OCI-LY3 (cell line): ENCODE measurements at regions not wholly inside any gene's neighbourhood (a gene's known extent, or its start where the extent isn't known, plus 50 kb on each side); places are given as distances from the start of the nearest gene placed in this dataset.
A peak's percentile ranks its signal among the peaks of the same experiment; 100 is the strongest.

Source experiments
- H2AFZ ChIP-seq: fragments of 200-600, 300-600 bp; shearing (Covaris generic); 2 replicates; pipeline ENCODE4 v1.6.0; 2014; ENCODE audit warnings: antibody characterized with exemption, low read depth, low read length
- H3K27ac ChIP-seq: fragments of 200-600, 300-600 bp; sonication (generic); 2 replicates; pipeline ENCODE4 v1.5.1; 2014; ENCODE audit warnings: mild to moderate bottlenecking, low read length, moderate library complexity, mixed read lengths
- H3K27me3 ChIP-seq: fragments of 200-600, 300-600 bp; sonication (generic); 2 replicates; pipeline ENCODE4 v1.6.1; 2014; ENCODE audit warnings: low read depth, low read length, mixed read lengths
- H3K36me3 ChIP-seq: fragments of 200-600, 300-600 bp; sonication (generic); replicated peaks from 2 replicates; pipeline ENCODE3; 2014; ENCODE audit warnings: low read depth, low read length, mixed read lengths
- H3K4me1 ChIP-seq: fragments of 300-600, 200-600 bp; sonication (generic); 2 replicates; pipeline ENCODE4 v1.6.1; 2014; ENCODE audit warnings: low read length, mixed read lengths
- H3K4me2 ChIP-seq: fragments of 200-600, 300-600 bp; sonication (generic); 2 replicates; pipeline ENCODE4 v1.6.1; 2014; ENCODE audit warnings: low read length, mixed read lengths
- H3K4me3 ChIP-seq: fragments of 300-600, 200-600 bp; sonication (generic); 2 replicates; pipeline ENCODE4 v1.5.1; 2014; ENCODE audit warnings: antibody characterized with exemption, mild to moderate bottlenecking, low read length, moderate library complexity
- H3K79me2 ChIP-seq: fragments of 300-600, 200-600 bp; shearing (Covaris generic); 2 replicates; pipeline ENCODE4 v1.6.1; 2014; ENCODE audit warnings: mild to moderate bottlenecking, low read length, mixed read lengths
- H3K9ac ChIP-seq: fragments of 300-600, 200-600 bp; shearing (Covaris generic); 2 replicates; pipeline ENCODE4 v1.6.0; 2014; ENCODE audit warnings: mild to moderate bottlenecking, low read length, moderate library complexity
- H3K9me3 ChIP-seq: fragments of 200-600, 300-600 bp; shearing (Covaris generic); 2 replicates; pipeline ENCODE4 v1.6.1; 2014; ENCODE audit warnings: low read length, mixed read lengths; ENCODE audit not compliant: insufficient read depth
- H4K20me1 ChIP-seq: fragments of 200-600, 300-600 bp; sonication (generic); 2 replicates; pipeline ENCODE4 v1.6.1; 2016; ENCODE audit warnings: low read length, mixed read lengths; ENCODE audit not compliant: insufficient read depth
- EZH2phosphoT487 ChIP-seq: fragments of 200-600 bp; shearing (Covaris generic); IDR thresholded peaks from 2 replicates; pipeline ENCODE4 v1.6.1; 2018; ENCODE audit warnings: antibody characterized with exemption, mixed run types, low read depth
- TF ChIP-seq, protein P1 (sequence below): fragments of 200-600, 300-600 bp; sonication (generic); IDR thresholded peaks from 2 replicates; pipeline ENCODE4 v1.5.1; 2014; ENCODE audit warnings: antibody characterized with exemption, low read length, low read depth

DNA sequence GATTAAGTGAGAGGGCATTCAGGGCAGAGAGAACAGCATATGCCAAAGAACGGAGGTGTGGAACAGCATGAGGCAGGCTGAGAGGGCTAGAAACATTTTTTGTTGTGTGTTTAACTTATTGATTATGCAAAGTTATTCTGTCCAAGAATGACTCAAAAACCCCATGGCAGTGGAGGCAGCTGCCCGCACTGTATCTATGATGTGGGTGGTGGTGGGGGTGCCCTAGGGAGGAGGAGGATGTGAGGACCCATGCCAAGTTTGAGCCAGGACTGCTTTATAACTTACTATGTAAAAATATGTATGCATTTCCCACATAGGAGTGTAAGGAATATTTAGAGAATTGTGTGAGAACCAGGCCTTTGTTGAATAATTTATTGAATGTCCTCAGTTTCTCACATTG is 85.4 kb upstream of the GNAZ start:
- Histone ChIP-seq H3K9me3 (peaks cover 37% of the 10 kb centered on the region), H4K20me1 (peaks cover 33% of the 10 kb centered on the region), H3K79me2 (peaks cover 68% of the 10 kb centered on the region), H3K36me3 (peaks cover 86% of the 10 kb centered on the region), H3K4me3 (no peak overlapping the region; the same call in 1 of the 2 replicates), H2AFZ (no peak overlapping the region), H3K4me2 (peak overlapping the region; percentile 46), H3K9ac (no peak overlapping the region), H3K27me3 (no peaks in the 10 kb centered on the region), H3K4me1 (peaks cover 29% of the 10 kb centered on the region), H3K27ac (peak overlapping the region; percentile 57)
- TF ChIP-seq, protein P1, sequence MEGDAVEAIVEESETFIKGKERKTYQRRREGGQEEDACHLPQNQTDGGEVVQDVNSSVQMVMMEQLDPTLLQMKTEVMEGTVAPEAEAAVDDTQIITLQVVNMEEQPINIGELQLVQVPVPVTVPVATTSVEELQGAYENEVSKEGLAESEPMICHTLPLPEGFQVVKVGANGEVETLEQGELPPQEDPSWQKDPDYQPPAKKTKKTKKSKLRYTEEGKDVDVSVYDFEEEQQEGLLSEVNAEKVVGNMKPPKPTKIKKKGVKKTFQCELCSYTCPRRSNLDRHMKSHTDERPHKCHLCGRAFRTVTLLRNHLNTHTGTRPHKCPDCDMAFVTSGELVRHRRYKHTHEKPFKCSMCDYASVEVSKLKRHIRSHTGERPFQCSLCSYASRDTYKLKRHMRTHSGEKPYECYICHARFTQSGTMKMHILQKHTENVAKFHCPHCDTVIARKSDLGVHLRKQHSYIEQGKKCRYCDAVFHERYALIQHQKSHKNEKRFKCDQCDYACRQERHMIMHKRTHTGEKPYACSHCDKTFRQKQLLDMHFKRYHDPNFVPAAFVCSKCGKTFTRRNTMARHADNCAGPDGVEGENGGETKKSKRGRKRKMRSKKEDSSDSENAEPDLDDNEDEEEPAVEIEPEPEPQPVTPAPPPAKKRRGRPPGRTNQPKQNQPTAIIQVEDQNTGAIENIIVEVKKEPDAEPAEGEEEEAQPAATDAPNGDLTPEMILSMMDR: no peak
- no peak for TF ChIP-seq EZH2phosphoT487

DNA sequence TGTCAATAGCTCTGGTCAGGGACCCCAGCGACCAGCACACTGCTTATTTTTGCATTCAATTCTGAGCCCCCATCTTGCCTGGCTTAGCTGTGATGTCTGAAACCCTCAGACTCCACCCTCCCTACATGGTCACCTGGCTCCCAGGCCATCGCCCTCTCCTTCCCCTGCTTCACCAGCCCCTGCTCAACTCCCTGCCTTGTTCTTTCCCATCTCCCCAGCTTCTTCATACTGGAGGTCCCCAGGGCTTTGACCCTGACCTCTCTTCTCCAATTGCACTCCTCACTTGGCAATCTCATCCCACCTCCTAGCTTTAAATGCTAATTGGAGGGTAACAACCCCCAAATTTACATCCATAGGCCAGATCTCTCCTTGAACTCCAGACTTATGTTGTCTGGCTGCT is 84.3 kb upstream of the GNAZ start:
- Histone ChIP-seq H3K4me2 (peak overlapping the region; percentile 46), H3K4me1 (peaks cover 29% of the 10 kb centered on the region), H3K79me2 (peaks cover 71% of the 10 kb centered on the region), H4K20me1 (peaks cover 39% of the 10 kb centered on the region), H3K36me3 (peaks cover 85% of the 10 kb centered on the region), H2AFZ (no peak overlapping the region), H3K27ac (no peak overlapping the region), H3K4me3 (no peak overlapping the region), H3K9me3 (peaks cover 33% of the 10 kb centered on the region), H3K9ac (no peak overlapping the region), H3K27me3 (no peaks in the 10 kb centered on the region)
- TF ChIP-seq EZH2phosphoT487: no peak
- TF ChIP-seq, protein P1: no peak

DNA sequence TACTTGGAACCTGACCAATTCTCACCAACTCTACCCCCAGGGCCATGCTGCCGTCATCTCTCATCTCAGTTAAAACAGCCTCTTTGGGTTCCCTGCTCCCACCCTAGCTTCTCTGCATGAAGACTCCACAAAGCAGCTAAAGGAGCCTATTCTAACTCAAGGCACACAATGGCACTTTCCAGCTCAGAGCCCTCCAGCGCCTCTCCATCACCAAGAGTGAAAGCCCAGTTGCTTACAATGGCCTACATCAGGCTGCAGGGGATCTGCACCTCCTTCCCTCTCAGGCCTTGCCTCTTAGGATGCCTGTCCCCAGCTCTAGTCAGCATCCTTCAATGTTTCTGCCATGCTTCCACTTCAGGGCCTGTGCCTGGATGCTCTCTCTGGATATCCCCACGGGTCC is 83.7 kb upstream of the GNAZ start:
- H3K27ac ChIP-seq: no peak overlapping the region
- H3K79me2 ChIP-seq: peaks cover 71% of the 10 kb centered on the region
- H3K9ac ChIP-seq: no peak overlapping the region
- H2AFZ ChIP-seq: no peak overlapping the region
- H3K4me3 ChIP-seq: no peak overlapping the region
- no peaks in the 10 kb centered on the region for H3K27me3 ChIP-seq
- peaks cover 39% of the 10 kb centered on the region for H4K20me1 ChIP-seq
- H3K4me2 ChIP-seq: no peak overlapping the region
- no peak for TF ChIP-seq EZH2phosphoT487
- TF ChIP-seq, protein P1: no peak
- peaks cover 29% of the 10 kb centered on the region for H3K9me3 ChIP-seq
- peaks cover 80% of the 10 kb centered on the region for H3K36me3 ChIP-seq
- peaks cover 29% of the 10 kb centered on the region for H3K4me1 ChIP-seq

DNA sequence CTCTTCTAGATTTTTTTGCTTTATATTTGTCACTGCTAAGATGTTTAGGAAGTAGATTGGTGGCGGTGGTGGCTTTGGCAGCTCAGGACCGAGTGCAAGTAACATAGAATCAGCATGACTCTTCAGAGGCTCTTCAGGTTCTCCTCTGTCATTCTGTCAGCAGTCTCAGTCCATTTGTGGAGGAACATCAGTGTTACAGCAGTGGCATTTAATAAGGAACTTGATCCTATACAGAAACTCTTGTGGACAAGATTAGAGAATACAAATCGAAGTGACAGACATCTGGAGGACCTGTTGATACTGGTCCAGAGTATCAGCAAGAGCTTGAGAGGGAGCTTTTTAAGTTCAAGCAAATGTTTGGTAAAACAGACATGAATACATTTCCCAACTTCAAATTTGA is 82.2 kb upstream of the GNAZ start:
- H3K27ac ChIP-seq: no peak overlapping the region
- peaks cover 29% of the 10 kb centered on the region for H3K4me1 ChIP-seq
- H3K4me3 ChIP-seq: no peak overlapping the region
- peaks cover 72% of the 10 kb centered on the region for H3K79me2 ChIP-seq
- H3K9me3 ChIP-seq: peaks cover 14% of the 10 kb centered on the region; the same call in 1 of the 2 replicates
- TF ChIP-seq, protein P1: no peak
- TF ChIP-seq EZH2phosphoT487: no peak
- H3K27me3 ChIP-seq: no peaks in the 10 kb centered on the region
- peaks cover 51% of the 10 kb centered on the region for H4K20me1 ChIP-seq
- peaks cover 76% of the 10 kb centered on the region for H3K36me3 ChIP-seq
- H3K9ac ChIP-seq: no peak overlapping the region
- no peak overlapping the region for H2AFZ ChIP-seq
- H3K4me2 ChIP-seq: no peak overlapping the region
